ENCODE measurements at regions not wholly inside any gene's neighbourhood (a gene's known extent, or its start where the extent isn't known, plus 50 kb on each side); places are given as distances from the start of the nearest gene placed in this dataset.

GRCh38 chr20:60474385-60474910 lies 516.2 kb downstream of the CDH26 start:
- DNase-seq (ENCODE audit: low read depth in 2 of 2): no peak

DNA sequence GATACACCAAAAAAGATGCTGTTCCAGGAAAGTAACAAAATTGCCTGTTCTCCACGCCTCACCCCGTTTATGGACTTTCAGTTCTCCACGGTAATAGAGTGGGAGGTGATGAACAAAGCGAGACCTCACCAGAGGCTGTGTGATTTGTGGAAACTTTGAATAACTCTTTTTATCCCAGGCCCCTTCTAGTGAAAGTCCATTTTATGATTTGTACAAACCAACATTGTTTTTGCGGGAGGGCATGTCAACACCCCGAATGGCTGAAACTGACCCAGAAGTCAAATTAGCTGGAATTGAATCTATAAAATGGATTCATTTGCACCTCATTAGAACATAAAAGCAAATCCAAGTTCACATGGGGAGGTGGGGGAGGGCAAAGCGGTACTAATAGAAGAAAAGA lies 517.8 kb downstream of the CDH26 start:
- DNase-seq (ENCODE audit: low read depth in 2 of 2): no peak

DNA sequence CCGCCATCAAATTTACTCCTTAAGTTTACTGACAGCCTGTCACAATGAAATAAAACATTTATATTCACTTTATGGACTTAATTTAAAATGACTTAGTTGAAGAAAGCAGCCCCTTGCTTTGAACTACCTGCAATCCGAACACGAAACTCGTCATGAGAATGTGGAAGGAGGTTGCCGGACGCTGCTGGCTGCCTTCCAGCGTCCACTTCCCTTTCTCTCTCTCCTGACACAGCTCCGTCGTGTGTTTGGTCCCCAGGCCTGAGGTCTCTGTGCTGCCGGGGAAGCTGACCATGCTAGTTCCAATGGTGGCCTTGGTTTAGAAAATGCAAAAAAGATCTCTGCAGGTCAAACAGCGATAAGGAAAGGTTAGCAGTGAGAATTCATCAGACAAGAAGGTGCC lies 519.7 kb downstream of the CDH26 start:
- no peak for DNase-seq (ENCODE audit: low read depth in 2 of 2)

GRCh38 chr20:60478533-60478932 lies 520.3 kb downstream of the CDH26 start:
- no peak for DNase-seq (ENCODE audit: low read depth in 2 of 2)

- DNase-seq (ENCODE audit: low read depth in 2 of 2): no peak
These were observed 522.9 kb downstream of the CDH26 start for GRCh38 chr20:60480950-60481742.

DNA sequence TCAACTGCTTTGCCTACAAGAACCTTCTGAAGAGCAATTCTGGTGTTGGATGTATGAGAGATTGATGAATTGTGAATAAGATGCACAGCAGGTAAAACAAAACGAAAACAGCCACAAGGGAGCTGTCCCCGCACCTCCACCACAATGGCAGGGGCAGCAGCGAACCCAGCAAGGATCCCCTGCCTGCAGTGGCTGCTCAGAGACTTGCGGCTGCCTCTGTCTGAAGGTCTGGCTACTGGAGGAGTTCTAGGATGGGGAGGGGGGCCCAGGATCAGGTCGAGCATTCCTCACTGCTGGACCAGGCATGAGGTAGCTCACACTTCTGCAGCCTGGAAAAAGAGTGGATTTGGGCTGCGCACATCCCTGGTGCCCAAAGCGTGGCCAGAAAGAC lies 523.5 kb downstream of the CDH26 start:
- DNase-seq (ENCODE audit: low read depth in 2 of 2): no peak

- DNase-seq (ENCODE audit: low read depth in 2 of 2): no peak
These were observed 524.2 kb downstream of the CDH26 start for GRCh38 chr20:60482221-60483008.

- DNase-seq (ENCODE audit: low read depth in 2 of 2): no peak
These were observed 525.1 kb downstream of the CDH26 start for GRCh38 chr20:60483371-60483770.

- no peak for DNase-seq (ENCODE audit: low read depth in 2 of 2)
These were observed 526.1 kb downstream of the CDH26 start for GRCh38 chr20:60484316-60484715.

GRCh38 chr20:60485012-60485760 lies 527.0 kb downstream of the CDH26 start:
- no peak for DNase-seq (ENCODE audit: low read depth in 2 of 2)

DNA sequence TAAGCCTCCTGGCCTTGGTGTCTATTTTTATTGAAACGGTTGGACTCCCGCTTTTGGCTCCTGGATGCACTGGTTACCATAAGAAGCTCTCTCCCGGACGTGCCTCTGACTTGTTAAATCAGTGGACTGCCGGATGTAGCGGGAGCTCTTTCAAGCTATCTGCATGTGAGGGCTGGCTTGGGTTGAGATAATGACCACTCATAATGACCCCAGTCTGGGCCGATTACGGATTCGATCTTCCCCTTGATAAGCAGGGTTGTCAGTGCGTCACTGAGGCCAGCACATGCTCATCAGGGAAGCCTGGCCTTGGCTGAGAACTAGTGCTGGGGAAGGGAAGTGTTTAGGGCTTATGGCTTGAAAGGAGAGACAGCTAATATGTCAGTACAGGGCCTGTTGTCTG lies 528.1 kb downstream of the CDH26 start:
- no peak for DNase-seq (ENCODE audit: low read depth in 2 of 2)

DNA sequence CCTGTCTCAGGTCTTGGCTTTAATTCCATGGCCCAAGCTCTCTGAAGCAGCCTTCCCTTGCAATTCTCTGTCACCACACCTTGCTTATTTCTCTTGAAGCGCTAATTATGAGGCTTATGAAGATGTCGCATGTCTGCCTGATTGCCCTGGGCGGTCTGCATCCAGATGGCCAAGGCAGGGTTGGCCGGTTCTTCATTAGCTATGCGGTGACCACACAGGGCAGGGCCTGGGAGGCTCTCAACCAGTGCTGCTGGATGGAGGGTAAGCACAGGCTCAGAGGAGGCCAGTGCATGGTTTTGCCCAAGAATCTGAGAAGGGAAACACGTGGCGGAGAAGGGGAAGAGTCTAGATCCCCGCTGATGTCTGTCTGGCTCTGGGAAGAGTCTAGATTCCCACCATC lies 528.7 kb downstream of the CDH26 start:
- DNase-seq (ENCODE audit: low read depth in 2 of 2): no peak

- DNase-seq (ENCODE audit: low read depth in 2 of 2): no peak
These were observed 532.2 kb downstream of the CDH26 start for GRCh38 chr20:60490217-60491050.

DNA sequence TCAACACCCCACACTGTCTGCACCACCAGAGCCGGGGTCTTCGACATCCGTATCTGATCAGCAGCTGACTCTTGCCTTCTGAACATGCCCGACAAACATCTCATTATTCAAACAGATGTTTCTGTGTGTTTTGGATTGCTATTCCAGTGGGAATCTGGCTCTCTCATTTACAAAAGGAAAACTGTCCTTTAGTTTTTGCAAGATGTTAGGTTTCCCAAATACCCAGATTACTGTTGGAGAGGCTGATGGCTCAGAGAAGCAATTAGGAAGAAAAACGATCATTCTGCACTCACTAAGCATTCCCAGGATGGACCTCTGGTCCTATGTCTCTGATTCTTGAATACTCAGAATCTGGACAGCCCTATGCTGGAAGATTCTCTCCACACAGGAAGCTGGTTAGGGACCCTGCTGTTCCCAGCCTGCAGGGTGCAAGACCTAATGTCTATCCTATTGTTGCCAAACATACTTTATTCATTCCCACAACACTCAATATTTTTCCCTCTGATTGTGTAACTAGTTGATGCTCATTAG lies 532.9 kb downstream of the CDH26 start:
- no peak for DNase-seq (ENCODE audit: low read depth in 2 of 2)

GRCh38 chr20:60494476-60494875 lies 536.3 kb downstream of the CDH26 start:
- no peak for DNase-seq (ENCODE audit: low read depth in 2 of 2)

DNA sequence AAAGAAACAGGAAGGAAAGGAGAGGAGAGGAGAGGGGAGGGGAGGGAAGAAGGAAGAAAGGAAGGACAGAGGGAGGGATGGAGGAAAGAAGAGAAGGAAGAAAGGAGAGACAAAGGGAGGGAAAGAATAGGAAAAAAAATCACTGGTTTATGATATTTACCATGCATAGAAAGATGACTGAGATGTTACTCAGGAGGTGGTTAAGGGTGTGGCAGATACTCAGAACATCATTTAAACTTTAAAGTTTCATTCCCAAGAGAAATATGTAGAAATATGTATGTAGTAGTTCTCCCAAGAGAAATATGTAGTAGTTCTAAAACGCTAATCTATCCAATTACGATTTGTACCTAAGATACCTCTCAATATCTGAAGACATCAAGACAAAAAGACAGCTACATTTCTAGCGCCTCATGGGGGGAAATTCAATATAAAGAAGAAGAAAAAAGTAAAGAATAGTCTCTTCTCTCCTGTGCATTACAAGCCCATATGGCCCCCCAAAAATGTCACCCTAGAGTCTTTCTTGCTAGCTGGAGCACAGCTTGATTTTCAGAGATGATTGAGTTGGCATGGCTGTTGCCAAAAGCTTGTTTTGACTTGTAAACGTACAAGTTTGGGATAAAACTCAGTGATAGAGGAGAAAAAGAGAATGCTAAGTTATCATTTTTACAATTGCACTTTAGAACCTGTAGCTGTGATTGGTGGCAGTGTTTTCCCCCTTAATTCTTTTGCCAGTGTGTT lies 539.2 kb downstream of the CDH26 start:
- no peak for DNase-seq (ENCODE audit: low read depth in 2 of 2)

GRCh38 chr20:60500038-60500701 lies 541.9 kb downstream of the CDH26 start:
- no peak for DNase-seq (ENCODE audit: low read depth in 2 of 2)

DNA sequence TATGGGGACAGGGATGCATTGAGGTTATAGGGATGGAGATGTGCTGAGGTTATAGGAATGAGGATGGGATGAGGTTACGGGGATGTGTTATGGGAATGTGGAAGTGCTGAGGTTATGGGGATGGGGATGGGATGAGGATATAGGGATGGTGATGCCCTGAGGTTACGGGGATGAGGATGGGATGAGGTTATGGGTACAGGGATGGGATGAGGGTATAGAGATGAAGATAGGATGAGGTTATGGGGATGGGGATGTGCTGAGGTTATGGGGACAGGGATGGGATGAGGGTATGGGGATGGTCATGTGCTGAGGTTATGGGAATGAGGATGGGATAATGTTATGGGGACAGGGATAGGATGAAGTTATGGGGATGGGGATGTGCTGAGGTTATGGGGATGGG lies 542.8 kb downstream of the CDH26 start:
- DNase-seq (ENCODE audit: low read depth in 2 of 2): no peak

GRCh38 chr20:60502881-60503280 lies 544.7 kb downstream of the CDH26 start:
- no peak for DNase-seq (ENCODE audit: low read depth in 2 of 2)

GRCh38 chr20:60505423-60505822 lies 547.2 kb downstream of the CDH26 start:
- no peak for DNase-seq (ENCODE audit: low read depth in 2 of 2)

Measured in stimulated activated CD4-positive, alpha-beta T cell treated with anti-CD3 and anti-CD28 coated beads, Interleukin-4, amount 100 ng/mL, for 48 hours (primary cell).